KMS-11 (cell line): ENCODE measurements at regions not wholly inside any gene's neighbourhood (a gene's known extent, or its start where the extent isn't known, plus 50 kb on each side); places are given as distances from the start of the nearest gene placed in this dataset.

Experiments used
- H2AFZ ChIP-seq: fragments of 200-600 bp; sonication (generic); 2 replicates; pipeline ENCODE4 v1.6.1; 2016; ENCODE audit warnings: antibody characterized with exemption, mixed run types, low read depth
- H3K27ac ChIP-seq: fragments of 200-600 bp; sonication (generic); 2 replicates; pipeline ENCODE4 v1.6.1; 2016; ENCODE audit warnings: mild to moderate bottlenecking, mixed run types
- H3K27me3 ChIP-seq: fragments of 200-600 bp; sonication (generic); 2 replicates; pipeline ENCODE4 v1.6.1; 2017; ENCODE audit warnings: mild to moderate bottlenecking, low read depth, mixed run types, moderate library complexity; ENCODE audit not compliant: insufficient read depth
- H3K36me3 ChIP-seq: fragments of 200-600 bp; sonication (generic); 2 replicates; pipeline ENCODE4 v1.6.1; 2017; ENCODE audit warnings: mild to moderate bottlenecking, mixed run types; ENCODE audit not compliant: insufficient read depth
- H3K4me1 ChIP-seq: fragments of 200-600 bp; sonication (generic); 2 replicates; pipeline ENCODE4 v1.6.1; 2016; ENCODE audit warnings: mild to moderate bottlenecking, low read depth, mixed run types; ENCODE audit not compliant: poor library complexity, severe bottlenecking
- H3K4me2 ChIP-seq: fragments of 200-600 bp; sonication (generic); 2 replicates; pipeline ENCODE4 v1.7.0; 2016; ENCODE audit warnings: mild to moderate bottlenecking, mixed run types
- H3K4me3 ChIP-seq: fragments of 200-600 bp; sonication (generic); IDR thresholded peaks from 2 replicates; pipeline ENCODE4 v1.6.1; 2017; ENCODE audit warnings: low read depth, low read length, mixed read lengths; ENCODE audit not compliant: insufficient read depth
- H3K79me2 ChIP-seq: fragments of 200-600 bp; sonication (generic); 2 replicates; pipeline ENCODE4 v1.6.1; 2016; ENCODE audit warnings: low read depth, mixed run types; ENCODE audit not compliant: insufficient read depth
- H3K9ac ChIP-seq: fragments of 200-600 bp; sonication (generic); 2 replicates; pipeline ENCODE4 v1.6.1; 2016; ENCODE audit warnings: mild to moderate bottlenecking, mixed run types
- H4K20me1 ChIP-seq: fragments of 200-600 bp; sonication (generic); 2 replicates; pipeline ENCODE4 v1.6.1; 2016; ENCODE audit warnings: mild to moderate bottlenecking, mixed run types; ENCODE audit not compliant: insufficient read depth
- CTCF ChIP-seq: fragments of 200-600 bp; sonication (generic); conservative IDR thresholded peaks from 2 replicates; pipeline ENCODE4 v1.6.1; 2017; ENCODE audit warnings: low read depth, mild to moderate bottlenecking, antibody characterized with exemption, low read length, moderate library complexity, mixed read lengths

- Histone ChIP-seq H3K27ac (no peak overlapping the region), H3K4me3 (no peak overlapping the region), H3K36me3 (no peaks in the 10 kb centered on the region), H3K9ac (no peak overlapping the region), H4K20me1 (no peaks in the 10 kb centered on the region), H3K4me1 (peaks cover 6% of the 10 kb centered on the region), H2AFZ (no peak overlapping the region), H3K4me2 (no peak overlapping the region), H3K79me2 (no peaks in the 10 kb centered on the region), H3K27me3 (no peaks in the 10 kb centered on the region)
- no peak for TF ChIP-seq CTCF
Observed at GRCh38 chr10:121305066-121305465, 293.2 kb downstream of the FGFR2 start.

DNA sequence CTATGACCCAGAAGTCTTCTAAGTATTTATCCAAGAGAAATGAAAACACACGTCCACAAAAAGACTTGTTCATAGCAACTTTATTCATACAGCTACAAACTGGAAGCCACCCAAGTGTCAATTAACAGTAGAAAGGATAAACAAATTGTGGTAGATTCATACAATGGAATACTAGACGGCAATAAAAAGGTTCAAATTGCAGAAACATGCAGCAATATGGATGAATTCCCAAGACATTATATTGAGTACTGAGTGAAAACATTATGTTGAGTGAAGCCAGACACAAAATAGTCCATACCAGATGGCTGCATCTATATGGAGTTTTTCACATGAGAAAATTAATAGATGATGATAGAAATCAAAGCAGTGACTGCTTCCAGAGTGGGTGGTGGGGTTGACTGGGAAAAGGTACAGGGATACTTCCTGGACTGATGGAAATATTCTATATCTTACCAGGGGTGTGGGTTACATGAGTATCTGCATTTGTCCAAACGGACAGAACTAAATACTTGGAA is 292.0 kb downstream of the FGFR2 start:
- Histone ChIP-seq H3K4me2 (no peak overlapping the region), H3K27ac (no peak overlapping the region), H4K20me1 (no peaks in the 10 kb centered on the region), H3K9ac (no peak overlapping the region), H2AFZ (no peak overlapping the region), H3K79me2 (no peaks in the 10 kb centered on the region), H3K4me3 (no peak overlapping the region), H3K4me1 (peaks cover 12% of the 10 kb centered on the region), H3K27me3 (no peaks in the 10 kb centered on the region), H3K36me3 (no peaks in the 10 kb centered on the region)
- TF ChIP-seq CTCF, result no peak

- no peak overlapping the region for H3K4me2 ChIP-seq
- H3K9ac ChIP-seq, result no peak overlapping the region
- no peaks in the 10 kb centered on the region for H3K36me3 ChIP-seq
- no peaks in the 10 kb centered on the region for H3K27me3 ChIP-seq
- peaks cover 12% of the 10 kb centered on the region for H3K4me1 ChIP-seq
- H3K27ac ChIP-seq, result no peak overlapping the region
- no peaks in the 10 kb centered on the region for H3K79me2 ChIP-seq
- no peak overlapping the region for H2AFZ ChIP-seq
- no peak for TF ChIP-seq CTCF
- no peaks in the 10 kb centered on the region for H4K20me1 ChIP-seq
- no peak overlapping the region for H3K4me3 ChIP-seq
Observed at GRCh38 chr10:121307411-121307980, 290.7 kb downstream of the FGFR2 start.

GRCh38 chr10:121308020-121308419 is 290.2 kb downstream of the FGFR2 start:
- Histone ChIP-seq H2AFZ (no peak overlapping the region), H3K27me3 (no peaks in the 10 kb centered on the region), H3K9ac (no peak overlapping the region), H3K79me2 (no peaks in the 10 kb centered on the region), H3K4me3 (no peak overlapping the region), H4K20me1 (no peaks in the 10 kb centered on the region), H3K36me3 (no peaks in the 10 kb centered on the region), H3K27ac (no peak overlapping the region), H3K4me2 (no peak overlapping the region), H3K4me1 (peaks cover 12% of the 10 kb centered on the region)
- no peak for TF ChIP-seq CTCF
